Endodermal cell (in vitro differentiated cells): ENCODE measurements at regions not wholly inside any gene's neighbourhood (a gene's known extent, or its start where the extent isn't known, plus 50 kb on each side); places are given as distances from the start of the nearest gene placed in this dataset.

Source experiments
- DNase-seq: peaks from one replicate; pipeline ENCODE4 v3.0.0-alpha.2; 2017
- H3K27ac ChIP-seq: 2 replicates; pipeline ENCODE4 v1.5.1; 2013; ENCODE audit warnings: mild to moderate bottlenecking, low read depth, low read length, moderate library complexity
- H3K27me3 ChIP-seq: 2 replicates; pipeline ENCODE4 v1.6.1; 2013; ENCODE audit warnings: mild to moderate bottlenecking, low read length, moderate library complexity; ENCODE audit not compliant: insufficient read depth, control insufficient read depth, poor library complexity, severe bottlenecking
- H3K36me3 ChIP-seq: 2 replicates; pipeline ENCODE4 v1.7.0; 2013; ENCODE audit warnings: mild to moderate bottlenecking, low read length, moderate library complexity; ENCODE audit not compliant: control insufficient read depth, insufficient read depth
- H3K4me1 ChIP-seq: one replicate; pipeline ENCODE4 v1.7.0; 2013; ENCODE audit warnings: low read length; ENCODE audit not compliant: control insufficient read depth, insufficient read depth
- H3K4me3 ChIP-seq: 2 replicates; pipeline ENCODE4 v1.5.1; 2013; ENCODE audit warnings: mild to moderate bottlenecking, low read length, moderate library complexity
- H3K9ac ChIP-seq: 2 replicates; pipeline ENCODE4 v1.6.1; 2013; ENCODE audit warnings: mild to moderate bottlenecking, low read length, moderate library complexity; ENCODE audit not compliant: poor library complexity, severe bottlenecking; ENCODE audit errors: extremely low read depth
- H3K9me3 ChIP-seq: 2 replicates; pipeline ENCODE4 v1.6.1; 2013; ENCODE audit warnings: mild to moderate bottlenecking, low read length, moderate library complexity; ENCODE audit not compliant: control insufficient read depth
- H3K27ac Mint-ChIP-seq: 2 replicates; pipeline ENCODE4 v1.8.0; 2020; ENCODE audit warnings: mixed read lengths
- H3K27me3 Mint-ChIP-seq: 2 replicates; pipeline ENCODE4 v1.8.0; 2021; ENCODE audit warnings: mild to moderate bottlenecking, mixed read lengths; ENCODE audit not compliant: insufficient read depth
- H3K36me3 Mint-ChIP-seq: 2 replicates; pipeline ENCODE4 v1.8.0; 2020; ENCODE audit warnings: low read depth, mixed read lengths
- H3K4me1 Mint-ChIP-seq: 2 replicates; pipeline ENCODE4 v1.8.0; 2020; ENCODE audit warnings: mixed read lengths
- H3K4me3 Mint-ChIP-seq: 2 replicates; pipeline ENCODE4 v1.8.0; 2020; ENCODE audit warnings: mild to moderate bottlenecking, moderate library complexity, mixed read lengths
- H3K9me3 Mint-ChIP-seq: 2 replicates; pipeline ENCODE4 v1.8.0; 2020; ENCODE audit warnings: mild to moderate bottlenecking, mixed read lengths
- WGBS, 2 experiments: methylation state at CpG; one replicate each; pipeline versions ENCODE4 v1.1.5 to v1.1.7; 2013; ENCODE audit warnings: missing lambda C conversion rate in 2 of 2, mixed read lengths in 1 of 2; ENCODE audit not compliant: insufficient coverage in 1 of 2, insufficient read length in 1 of 2; 5-methylcytosine and 5-hydroxymethylcytosine counted together
- TF ChIP-seq, protein P1 (sequence below): fragments of 200-600 bp; sonication (generic); conservative IDR thresholded peaks from 2 replicates; pipeline ENCODE4 v1.5.0; 2021; ENCODE audit warnings: antibody characterized with exemption, mild to moderate bottlenecking

DNA sequence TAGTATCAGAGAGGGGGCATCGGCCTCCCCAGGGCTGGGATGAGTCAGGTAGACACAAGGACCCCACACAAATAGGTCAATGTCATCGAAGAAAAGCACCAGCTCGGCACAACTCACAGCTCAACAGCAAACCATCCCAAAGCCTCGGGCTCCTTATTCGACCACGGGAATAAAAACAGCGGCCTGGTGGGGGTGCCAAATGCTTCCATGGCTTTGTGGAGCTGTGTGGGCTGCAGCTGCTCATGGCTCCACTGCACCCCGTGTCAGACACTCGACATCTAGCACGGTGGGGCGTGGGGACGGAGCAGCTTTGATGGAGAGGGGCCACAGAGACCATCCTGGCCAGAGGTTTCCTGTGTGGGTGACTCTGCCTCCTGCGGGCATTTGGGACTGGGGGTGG, 212.5 kb upstream of the SOX1 start:
- no peak overlapping the region for H3K4me3 ChIP-seq
- no peaks in the 10 kb centered on the region for H3K9me3 ChIP-seq
- H3K9ac ChIP-seq, result no peak overlapping the region
- H3K4me3 Mint-ChIP-seq, result no peak overlapping the region
- no peaks in the 10 kb centered on the region for H3K27me3 ChIP-seq
- H3K4me1 ChIP-seq, result no peaks in the 10 kb centered on the region
- 79 to 83% methylated on average over 7 to 13 of the region's 13 CpGs for WGBS, 2 experiments
- H3K27ac Mint-ChIP-seq, result no peak overlapping the region
- no peak overlapping the region for H3K27ac ChIP-seq
- peak; percentile 57 for DNase-seq
- H3K9me3 Mint-ChIP-seq, result no peaks in the 10 kb centered on the region
- H3K36me3 ChIP-seq, result no peaks in the 10 kb centered on the region
- TF ChIP-seq, protein P1, sequence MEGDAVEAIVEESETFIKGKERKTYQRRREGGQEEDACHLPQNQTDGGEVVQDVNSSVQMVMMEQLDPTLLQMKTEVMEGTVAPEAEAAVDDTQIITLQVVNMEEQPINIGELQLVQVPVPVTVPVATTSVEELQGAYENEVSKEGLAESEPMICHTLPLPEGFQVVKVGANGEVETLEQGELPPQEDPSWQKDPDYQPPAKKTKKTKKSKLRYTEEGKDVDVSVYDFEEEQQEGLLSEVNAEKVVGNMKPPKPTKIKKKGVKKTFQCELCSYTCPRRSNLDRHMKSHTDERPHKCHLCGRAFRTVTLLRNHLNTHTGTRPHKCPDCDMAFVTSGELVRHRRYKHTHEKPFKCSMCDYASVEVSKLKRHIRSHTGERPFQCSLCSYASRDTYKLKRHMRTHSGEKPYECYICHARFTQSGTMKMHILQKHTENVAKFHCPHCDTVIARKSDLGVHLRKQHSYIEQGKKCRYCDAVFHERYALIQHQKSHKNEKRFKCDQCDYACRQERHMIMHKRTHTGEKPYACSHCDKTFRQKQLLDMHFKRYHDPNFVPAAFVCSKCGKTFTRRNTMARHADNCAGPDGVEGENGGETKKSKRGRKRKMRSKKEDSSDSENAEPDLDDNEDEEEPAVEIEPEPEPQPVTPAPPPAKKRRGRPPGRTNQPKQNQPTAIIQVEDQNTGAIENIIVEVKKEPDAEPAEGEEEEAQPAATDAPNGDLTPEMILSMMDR, result peak; percentile 18
- no peaks in the 10 kb centered on the region for H3K36me3 Mint-ChIP-seq
- peaks cover 14% of the 10 kb centered on the region for H3K4me1 Mint-ChIP-seq
- H3K27me3 Mint-ChIP-seq, result peaks cover 5% of the 10 kb centered on the region

DNA sequence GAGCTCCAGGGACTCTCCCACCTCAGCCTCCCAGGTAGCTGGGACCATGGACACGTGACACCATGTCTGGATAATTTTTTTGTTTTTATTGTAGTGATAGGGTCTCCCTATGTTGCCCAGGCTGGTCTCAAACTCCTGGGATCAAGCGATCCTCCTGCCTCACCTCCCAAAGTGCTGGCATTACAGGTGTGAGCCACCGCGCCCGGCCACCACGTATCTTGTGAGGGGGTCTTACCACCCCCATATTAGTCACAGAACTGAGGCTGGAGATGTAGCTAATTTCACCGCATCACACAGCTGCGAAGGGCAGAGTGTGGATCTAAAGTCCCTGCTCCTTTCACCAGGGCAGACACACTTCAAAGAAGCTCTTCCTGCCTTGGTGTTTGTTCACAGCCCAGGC, 211.8 kb upstream of the SOX1 start:
- Histone ChIP-seq H3K4me1 (no peaks in the 10 kb centered on the region), H3K27ac (no peak overlapping the region), H3K9me3 (no peaks in the 10 kb centered on the region), H3K4me3 (no peak overlapping the region), H3K36me3 (no peaks in the 10 kb centered on the region), H3K9ac (no peak overlapping the region), H3K27me3 (no peaks in the 10 kb centered on the region)
- H3K36me3 Mint-ChIP-seq, result no peaks in the 10 kb centered on the region
- no peak for DNase-seq
- TF ChIP-seq, protein P1, result no peak
- peaks cover 6% of the 10 kb centered on the region for H3K27me3 Mint-ChIP-seq
- H3K27ac Mint-ChIP-seq, result no peak overlapping the region
- H3K9me3 Mint-ChIP-seq, result peaks cover 1% of the 10 kb centered on the region
- no peak overlapping the region for H3K4me3 Mint-ChIP-seq
- H3K4me1 Mint-ChIP-seq, result peaks cover 12% of the 10 kb centered on the region
- WGBS, 2 experiments, result 90 to 100% methylated on average over 4 to 8 of the region's 8 CpGs

DNA sequence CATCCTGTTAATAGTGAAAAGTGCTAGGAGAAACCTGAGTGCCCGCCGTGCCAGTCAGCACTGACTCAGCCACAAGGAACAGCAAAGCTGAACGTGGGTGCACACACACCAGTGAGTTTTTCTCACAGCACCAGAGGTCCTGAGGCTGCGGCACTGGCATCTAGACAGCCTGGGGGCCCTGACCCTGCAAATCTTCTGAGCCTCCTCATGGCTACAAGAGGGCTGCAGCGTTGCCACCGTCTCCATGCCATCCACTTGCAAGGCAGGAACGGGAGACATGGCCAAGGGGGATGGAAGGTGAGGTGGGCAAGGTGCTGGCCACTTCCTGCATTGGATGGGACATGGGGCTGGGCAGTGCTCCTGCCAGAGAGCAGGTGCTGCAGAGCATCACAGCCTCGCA, 211.2 kb upstream of the SOX1 start:
- H3K27me3 ChIP-seq, result no peaks in the 10 kb centered on the region
- WGBS, 2 experiments, result 83 to 92% methylated on average over 7 to 8 of the region's 8 CpGs
- H3K27ac ChIP-seq, result no peak overlapping the region
- peaks cover 5% of the 10 kb centered on the region for H3K9me3 Mint-ChIP-seq
- H3K9ac ChIP-seq, result no peak overlapping the region
- peaks cover 6% of the 10 kb centered on the region for H3K4me1 Mint-ChIP-seq
- no peaks in the 10 kb centered on the region for H3K36me3 Mint-ChIP-seq
- TF ChIP-seq, protein P1, result no peak
- no peaks in the 10 kb centered on the region for H3K36me3 ChIP-seq
- no peaks in the 10 kb centered on the region for H3K9me3 ChIP-seq
- H3K4me3 Mint-ChIP-seq, result no peak overlapping the region
- H3K4me1 ChIP-seq, result no peaks in the 10 kb centered on the region
- no peak for DNase-seq
- H3K27ac Mint-ChIP-seq, result no peak overlapping the region
- peaks cover 9% of the 10 kb centered on the region for H3K27me3 Mint-ChIP-seq
- H3K4me3 ChIP-seq, result no peak overlapping the region
